ENCODE measurements at regions not wholly inside any gene's neighbourhood (a gene's known extent, or its start where the extent isn't known, plus 50 kb on each side); places are given as distances from the start of the nearest gene placed in this dataset.
A peak's percentile ranks its signal among the peaks of the same experiment; 100 is the strongest.
"Not testable (repeated sequence)": the region's sequence is repeated elsewhere in the genome, so short reads cannot be mapped to it uniquely, and the experiment has no call there.

- DNase-seq, result no peak
Measured at GRCh38 chr3:82382831-82383230, 621.4 kb upstream of the GBE1 start.

GRCh38 chr3:82378392-82378791 is 616.9 kb upstream of the GBE1 start:
- DNase-seq, result no peak

DNA sequence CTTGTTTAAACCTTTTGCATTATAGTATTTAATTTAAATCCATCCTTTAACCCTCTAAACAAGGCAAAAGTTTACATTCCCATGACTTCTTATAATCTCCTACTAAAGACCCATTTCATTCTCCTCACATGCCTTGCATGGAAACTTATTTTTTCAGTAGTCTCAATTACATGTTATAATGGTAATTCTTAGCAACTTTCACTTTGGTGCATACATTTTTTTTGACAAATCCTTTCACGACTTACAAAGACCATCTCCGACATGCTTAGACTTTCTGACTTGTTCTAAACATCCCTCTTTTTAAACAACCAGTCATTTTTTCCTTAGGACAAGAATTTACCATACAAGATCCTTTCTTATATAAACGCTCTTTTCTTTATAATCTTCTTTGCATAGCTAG is 615.4 kb upstream of the GBE1 start:
- no peak for DNase-seq

GRCh38 chr3:82373833-82374232 is 612.4 kb upstream of the GBE1 start:
- not testable (repeated sequence) for DNase-seq

DNA sequence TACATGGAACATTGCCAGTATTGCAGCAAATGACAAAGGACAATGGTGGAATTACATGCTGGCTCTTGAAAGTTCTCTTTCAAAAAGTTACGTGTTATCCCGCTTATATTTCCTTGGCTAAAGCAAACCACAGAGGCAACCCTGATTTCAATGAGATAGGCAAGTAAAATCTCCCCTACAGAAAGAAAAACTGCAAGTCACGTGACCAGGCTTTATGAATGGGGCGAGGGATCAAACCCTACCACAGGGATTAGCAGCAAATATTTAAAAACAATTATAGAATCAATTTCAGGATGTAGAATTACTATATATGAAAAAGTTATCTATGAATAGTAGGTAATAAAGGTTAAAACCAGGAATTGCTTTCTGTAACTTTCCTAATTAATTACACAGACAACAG is 603.4 kb upstream of the GBE1 start:
- no peak for DNase-seq

GRCh38 chr3:82363131-82363530 is 601.7 kb upstream of the GBE1 start:
- DNase-seq, result no peak

- no peak for DNase-seq
Measured at GRCh38 chr3:82355228-82355627, 593.8 kb upstream of the GBE1 start.

GRCh38 chr3:82354228-82354627 is 592.8 kb upstream of the GBE1 start:
- DNase-seq, result no peak

DNA sequence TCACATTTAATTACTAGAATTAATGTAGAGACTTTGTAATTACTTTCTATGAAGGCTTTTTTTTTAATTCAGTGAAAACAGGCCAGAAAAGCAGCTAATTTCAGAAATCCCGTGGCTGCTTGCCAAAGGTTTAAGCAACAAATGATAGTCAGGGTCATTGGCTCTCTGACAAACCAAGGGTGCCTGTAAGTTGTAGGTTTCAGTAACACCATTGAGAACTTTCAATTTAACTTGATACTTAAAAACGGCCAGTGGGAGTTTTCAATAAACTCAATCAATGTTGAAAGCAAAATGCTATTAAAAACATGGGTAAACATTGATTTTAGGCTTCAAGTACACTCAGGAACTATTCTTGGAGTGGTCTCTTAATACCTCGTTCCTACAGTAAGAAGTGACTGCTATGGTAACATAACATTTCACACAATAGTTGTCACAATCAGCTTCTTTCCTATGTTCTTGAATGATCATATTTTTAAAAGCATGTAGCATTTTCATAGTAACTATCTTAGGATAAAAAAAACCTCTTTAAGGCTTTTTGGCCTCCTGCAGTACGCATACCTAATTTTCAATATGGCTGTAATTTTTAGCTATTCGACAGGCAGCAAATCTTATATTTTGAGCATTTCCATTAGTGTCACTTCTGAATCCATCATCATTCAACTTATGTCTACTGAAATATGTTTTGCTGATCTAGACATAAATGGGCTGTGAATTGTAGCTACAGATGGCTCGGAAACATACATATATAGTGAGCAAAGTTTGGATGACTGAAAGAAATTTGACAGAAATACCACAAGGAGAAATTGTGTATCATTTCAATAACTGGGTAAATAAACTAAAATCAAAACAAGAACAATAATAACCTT is 592.1 kb upstream of the GBE1 start:
- DNase-seq, result no peak

- no peak for DNase-seq
Measured at GRCh38 chr3:82347585-82347984, 586.1 kb upstream of the GBE1 start.

DNA sequence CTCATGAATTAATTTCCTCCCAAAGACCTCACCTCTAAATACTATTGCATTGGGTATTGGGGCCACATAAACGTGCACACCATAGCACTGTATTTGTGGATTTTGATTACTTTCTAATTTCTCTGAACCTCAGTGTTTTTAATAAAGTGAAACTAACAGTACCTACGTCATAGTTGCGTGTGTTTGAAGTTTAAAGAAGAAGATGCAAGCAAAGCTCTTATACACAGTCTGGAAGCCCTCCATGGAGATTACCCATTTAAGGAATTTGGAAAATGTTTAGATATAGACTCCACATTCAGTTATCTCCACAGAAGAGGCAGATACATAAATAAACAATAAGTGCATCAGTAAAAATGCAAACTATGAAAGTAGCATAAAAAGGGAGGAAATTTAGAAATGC is 581.1 kb upstream of the GBE1 start:
- no peak for DNase-seq

- no peak for DNase-seq
Measured at GRCh38 chr3:82329300-82329699, 567.9 kb upstream of the GBE1 start.

- no peak for DNase-seq
Measured at GRCh38 chr3:82311901-82312300, 550.5 kb upstream of the GBE1 start.

DNA sequence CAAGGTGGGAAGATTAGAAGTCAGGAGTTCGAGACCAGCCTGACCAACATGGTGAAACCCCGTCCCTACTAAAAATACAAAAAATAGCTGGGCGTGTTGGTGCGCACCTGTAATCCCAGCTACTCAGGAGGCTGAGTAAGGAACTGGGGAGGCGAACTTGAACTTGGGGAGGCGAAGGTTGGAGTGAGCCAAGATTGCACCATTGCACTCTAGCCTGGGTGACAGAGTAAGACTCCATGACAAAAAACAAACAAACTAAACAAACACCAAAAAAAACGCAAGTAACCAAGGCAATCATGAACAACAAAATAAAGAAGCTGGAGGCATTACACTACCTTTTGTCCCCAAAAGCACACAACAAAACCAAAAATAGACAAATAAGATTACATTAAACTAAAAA is 547.3 kb upstream of the GBE1 start:
- no peak for DNase-seq

GRCh38 chr3:82306189-82306588 is 544.7 kb upstream of the GBE1 start:
- DNase-seq, result no peak

- DNase-seq, result no peak
Measured at GRCh38 chr3:82294609-82295008, 533.2 kb upstream of the GBE1 start.

DNA sequence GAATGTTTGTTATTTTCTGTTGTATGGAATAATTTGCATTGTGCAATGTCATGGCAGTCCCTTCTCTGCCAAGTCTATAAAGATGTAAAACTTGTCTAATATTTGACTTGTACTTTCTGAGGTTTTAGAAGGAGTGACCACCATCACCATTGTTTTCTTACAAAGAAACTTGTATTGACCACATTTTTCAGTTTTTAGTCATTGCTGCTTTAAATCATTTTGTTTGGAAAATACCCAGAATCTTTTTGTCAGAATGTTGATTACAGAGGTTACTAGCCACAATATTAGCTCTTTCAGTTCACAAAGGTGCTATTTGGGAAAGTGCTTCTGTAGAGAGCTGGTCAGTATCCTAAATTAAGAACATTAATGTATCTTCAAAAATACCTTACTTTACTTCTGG is 532.4 kb upstream of the GBE1 start:
- DNase-seq, result no peak

GRCh38 chr3:82293435-82293834 is 532.0 kb upstream of the GBE1 start:
- no peak for DNase-seq

DNA sequence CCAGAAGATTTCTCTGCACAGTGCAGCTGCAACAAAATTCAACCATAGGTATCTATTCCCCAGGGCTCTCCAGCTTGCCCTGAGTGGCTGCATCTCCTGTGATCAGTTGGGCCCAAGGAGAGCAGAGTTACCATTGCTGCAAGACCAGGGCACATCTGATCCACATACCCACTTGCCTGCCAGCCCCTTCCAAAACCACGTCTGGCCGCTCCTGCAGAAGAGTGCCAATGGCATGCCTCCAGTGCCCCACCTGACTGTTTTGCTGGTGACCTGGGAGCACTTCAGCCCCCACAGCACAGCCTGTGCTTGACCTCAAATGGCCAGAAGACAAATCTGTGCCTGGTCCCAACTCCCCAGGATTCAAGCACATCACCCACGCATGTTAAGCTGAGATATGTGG is 526.1 kb upstream of the GBE1 start:
- DNase-seq, result no peak

DNA sequence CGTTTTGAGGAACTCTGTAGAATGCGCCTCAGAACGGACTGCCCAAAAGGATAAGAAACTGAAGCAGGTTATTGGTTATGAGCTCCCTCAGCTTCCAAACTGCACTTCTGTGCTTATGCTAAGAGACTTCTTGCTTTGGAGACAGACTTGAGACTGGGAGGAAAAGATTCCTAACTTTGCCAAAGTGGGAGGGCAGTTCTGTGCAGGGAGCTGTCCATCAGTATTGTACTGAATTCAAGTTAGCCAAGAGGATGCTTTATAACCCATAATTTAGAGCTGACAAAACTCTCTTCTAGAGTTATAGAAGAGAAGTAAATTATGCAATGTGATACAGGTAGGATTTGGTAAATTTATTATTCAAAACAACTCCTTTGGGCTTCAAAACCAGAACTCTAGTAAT is 519.8 kb upstream of the GBE1 start:
- DNase-seq, result peak; percentile 32

GRCh38 chr3:82276992-82277391 is 515.5 kb upstream of the GBE1 start:
- no peak for DNase-seq

- no peak for DNase-seq
Measured at GRCh38 chr3:82274897-82275296, 513.5 kb upstream of the GBE1 start.

GRCh38 chr3:82265747-82266146 is 504.3 kb upstream of the GBE1 start:
- DNase-seq, result no peak

DNA sequence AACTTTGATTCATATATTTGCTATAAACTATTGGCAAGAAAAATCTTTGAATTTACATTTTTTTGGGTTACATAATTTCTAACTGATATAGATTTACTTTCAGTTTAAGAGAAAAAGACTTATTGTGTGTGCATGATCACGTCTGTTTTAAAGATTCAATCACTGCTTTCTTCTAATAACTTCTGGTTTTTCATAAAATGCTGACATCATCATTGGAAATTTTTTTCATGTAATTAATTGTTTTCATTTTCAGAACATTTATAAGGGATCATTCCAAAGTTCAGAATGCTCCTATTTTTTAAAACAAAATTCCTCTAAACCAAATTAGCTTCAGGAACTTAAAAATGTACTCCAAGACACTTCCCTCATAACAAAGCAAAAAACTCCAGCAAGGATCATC is 500.7 kb upstream of the GBE1 start:
- no peak for DNase-seq

- no peak for DNase-seq
Measured at GRCh38 chr3:82261637-82262036, 500.2 kb upstream of the GBE1 start.

Measured in femur (tissue), 1 donor.